ENCODE measurements at regions not wholly inside any gene's neighbourhood (a gene's known extent, or its start where the extent isn't known, plus 50 kb on each side); places are given as distances from the start of the nearest gene placed in this dataset.

- H3K79me2 ChIP-seq (ENCODE audit: control insufficient read depth, insufficient read depth, low read length) = no peaks in the 10 kb centered on the region
- peak overlapping the region in 1 of 2 experiments; percentile 48; a peak in 1 of 4 replicates for H3K9ac ChIP-seq (ENCODE audit: insufficient read depth in 1 of 2, low read depth in 2 of 2, low read length in 2 of 2)
- in situ Hi-C loops (cut with MboI) = no loop called here
- intact Hi-C loops (cut with micrococcal nuclease) = no loop called here
- ChIA-PET POLR2A (interaction anchor here (0.6 to 1.1 kb wide), 2 partner anchors 11 to 587 kb away, joined by 3 read pairs; no protein-coding TSS in a partner anchor), CTCF (ENCODE audit: low intra/inter-chr PET ratio) (no interaction called here)
- H4K20me1 ChIP-seq (replicated peaks; ENCODE audit: control insufficient read depth, insufficient read depth, low read length) = 0 out of 2 replicates have a peak, but pooled peaks cover 7% of the 10 kb centered on the region
- no peaks in the 10 kb centered on the region; the same call in 1 of the 2 replicates for H3K9me3 ChIP-seq (replicated peaks; ENCODE audit: control insufficient read depth, insufficient read depth, low read depth, low read length)
- peaks cover 17 to 18% of the 10 kb centered on the region in 2 experiments for H3K27me3 ChIP-seq (ENCODE audit: control insufficient read depth in 2 of 2, insufficient read depth in 2 of 2, low read length in 2 of 2)
- H3K36me3 ChIP-seq (ENCODE audit: control insufficient read depth, insufficient read depth, low read length) = no peaks in the 10 kb centered on the region
- DNase-seq (ENCODE audit: extremely low read depth in 1 of 4, low spot score in 3 of 4) = no peak
- no peak overlapping the region; the same call in 1 of the 2 replicates for H3K4me2 ChIP-seq (ENCODE audit: insufficient read depth, low read length)
- TF ChIP-seq IRF2 (CRISPR knock-in tag; IDR thresholded peaks at IDR 0.05) (no peak), ZNF175 (CRISPR knock-in tag; IDR thresholded peaks at IDR 0.05; ENCODE audit: low read depth) (no peak), ETV1 (tag; conservative IDR thresholded peaks at IDR 0.05; ENCODE audit: low read depth) (no peak)
- no peak overlapping the region for H2AFZ ChIP-seq (ENCODE audit: low read depth, low read length)
- WGBS (ENCODE audit: insufficient coverage, low coverage, missing lambda C conversion rate) = 17% methylated on average over 1 of the region's 1 CpG
- peaks cover 5 to 13% of the 10 kb centered on the region in 2 experiments; a peak in 4 of 5 replicates for H3K4me1 ChIP-seq (replicated peaks in 1 of 2; ENCODE audit: control insufficient read depth in 2 of 2, insufficient read depth in 2 of 2, low read length in 2 of 2)
- FAIRE-seq = no peak
- H3K27ac ChIP-seq (ENCODE audit: extremely low read depth, low read depth, low read length) = no peak overlapping the region
- no TSS peak for BruUV-seq (replicated peaks)
- H3K9me1 ChIP-seq (ENCODE audit: control insufficient read depth, insufficient read depth, low read length) = no peaks in the 10 kb centered on the region
- no peak overlapping the region for H3K4me3 ChIP-seq
- no peak for ATAC-seq
These were observed 75.1 kb downstream of the LINGO1 start for GRCh38 chr15:77557564-77557963.

GRCh38 chr15:77557144-77557543, 75.6 kb downstream of the LINGO1 start:
- Histone ChIP-seq H3K9me1 (ENCODE audit: control insufficient read depth, insufficient read depth, low read length) (no peaks in the 10 kb centered on the region), H4K20me1 (replicated peaks; ENCODE audit: control insufficient read depth, insufficient read depth, low read length) (0 out of 2 replicates have a peak, but pooled peaks cover 7% of the 10 kb centered on the region), H3K36me3 (ENCODE audit: control insufficient read depth, insufficient read depth, low read length) (no peaks in the 10 kb centered on the region), H3K27ac (ENCODE audit: extremely low read depth, low read depth, low read length) (no peak overlapping the region), H3K4me2 (ENCODE audit: insufficient read depth, low read length) (no peak overlapping the region; the same call in 1 of the 2 replicates), H3K27me3 (ENCODE audit: control insufficient read depth in 2 of 2, insufficient read depth in 2 of 2, low read length in 2 of 2) (peaks cover 16 to 17% of the 10 kb centered on the region in 2 experiments; a peak in 4 of 5 replicates), H2AFZ (ENCODE audit: low read depth, low read length) (no peak overlapping the region), H3K4me1 (replicated peaks in 1 of 2; ENCODE audit: control insufficient read depth in 2 of 2, insufficient read depth in 2 of 2, low read length in 2 of 2) (peaks cover 5 to 13% of the 10 kb centered on the region in 2 experiments; a peak in 4 of 5 replicates), H3K9ac (ENCODE audit: insufficient read depth in 1 of 2, low read depth in 2 of 2, low read length in 2 of 2) (peak overlapping the region in 1 of 2 experiments; percentile 48; a peak in 1 of 4 replicates), H3K9me3 (replicated peaks; ENCODE audit: control insufficient read depth, insufficient read depth, low read depth, low read length) (no peaks in the 10 kb centered on the region; the same call in 1 of the 2 replicates), H3K4me3 (no peak overlapping the region), H3K79me2 (ENCODE audit: control insufficient read depth, insufficient read depth, low read length) (no peaks in the 10 kb centered on the region)
- FAIRE-seq (no peak), ATAC-seq (peak; percentile 32; the same call in 2 of the 3 replicates), DNase-seq (ENCODE audit: extremely low read depth in 1 of 4, low spot score in 3 of 4) (peak in 2 of 4 experiments; percentile 24 to 44)
- in situ Hi-C loops (cut with MboI) = no loop called here
- POLR2A ChIA-PET = no interaction called here
- BruUV-seq (replicated peaks) = no TSS peak
- CTCF ChIA-PET (ENCODE audit: low intra/inter-chr PET ratio) = no interaction called here
- WGBS (ENCODE audit: insufficient coverage, low coverage, missing lambda C conversion rate) = 6% methylated on average over 10 of the region's 10 CpGs
- intact Hi-C loops (cut with micrococcal nuclease) = no loop called here
- TF ChIP-seq ZEB2 (IDR thresholded peaks at IDR 0.05) (no peak), CBFA2T2 (conservative IDR thresholded peaks at IDR 0.05) (peak; percentile 61), NCOR1 (IDR thresholded peaks at IDR 0.05) (peak; percentile 25; the same call in 1 of the 2 replicates), HSF4 (CRISPR knock-in tag; IDR thresholded peaks at IDR 0.05; ENCODE audit: borderline replicate concordance) (no peak), FOXP1 (CRISPR knock-in tag; IDR thresholded peaks at IDR 0.05) (no peak), ZKSCAN1 (IDR thresholded peaks at IDR 0.05; ENCODE audit: low read depth, low read length) (peak; percentile 80), CBFA2T3 (IDR thresholded peaks at IDR 0.05) (peak; percentile 74), TAL1 (IDR thresholded peaks at IDR 0.05) (peak; percentile 27; the same call in 1 of the 2 replicates), ZBTB11 (CRISPR knock-in tag; IDR thresholded peaks at IDR 0.05) (no peak)
- TF ChIP-seq, protein P1, sequence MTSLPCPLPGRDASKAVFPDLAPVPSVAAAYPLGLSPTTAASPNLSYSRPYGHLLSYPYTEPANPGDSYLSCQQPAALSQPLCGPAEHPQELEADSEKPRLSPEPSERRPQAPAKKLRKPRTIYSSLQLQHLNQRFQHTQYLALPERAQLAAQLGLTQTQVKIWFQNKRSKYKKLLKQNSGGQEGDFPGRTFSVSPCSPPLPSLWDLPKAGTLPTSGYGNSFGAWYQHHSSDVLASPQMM (CRISPR knock-in tag; IDR thresholded peaks at IDR 0.05) = no peak

All from K562 (cell line).